GM21515 (cell line): ENCODE measurements at regions not wholly inside any gene's neighbourhood (a gene's known extent, or its start where the extent isn't known, plus 50 kb on each side); places are given as distances from the start of the nearest gene placed in this dataset.
"Not testable (repeated sequence)": the region's sequence is repeated elsewhere in the genome, so short reads cannot be mapped to it uniquely, and the experiment has no call there.

Source experiments
- ATAC-seq: cut with Tn5 transposase; IDR thresholded peaks from one replicate; pipeline ENCODE4 v1.9.1; 2021; ENCODE audit not compliant: unreplicated experiment

- no peak for ATAC-seq
Observed at GRCh38 chr17:71790791-71791190, 330.0 kb upstream of the SOX9 start.

GRCh38 chr17:71791311-71791710 is 329.5 kb upstream of the SOX9 start:
- ATAC-seq = no peak

DNA sequence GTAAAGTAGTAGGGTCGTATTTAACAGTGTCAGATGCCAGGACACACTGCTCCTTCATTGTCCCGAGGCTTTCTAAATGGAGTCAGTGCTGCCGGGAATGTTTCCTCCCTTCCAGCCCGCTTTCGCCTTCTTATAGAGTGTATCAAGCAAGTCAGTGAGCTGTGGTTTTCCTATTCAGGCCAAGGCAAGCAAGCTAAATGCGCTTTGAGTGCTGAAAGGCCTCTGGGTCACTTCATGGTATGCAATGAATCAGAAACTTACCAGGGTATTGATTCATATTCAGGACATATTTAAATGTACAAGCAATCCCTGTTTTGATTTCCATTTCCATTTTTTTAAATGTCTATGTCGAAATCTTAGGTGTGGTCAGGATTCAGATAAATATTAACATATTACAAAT is 327.9 kb upstream of the SOX9 start:
- no peak for ATAC-seq

GRCh38 chr17:71793518-71793917 is 327.3 kb upstream of the SOX9 start:
- no peak for ATAC-seq

DNA sequence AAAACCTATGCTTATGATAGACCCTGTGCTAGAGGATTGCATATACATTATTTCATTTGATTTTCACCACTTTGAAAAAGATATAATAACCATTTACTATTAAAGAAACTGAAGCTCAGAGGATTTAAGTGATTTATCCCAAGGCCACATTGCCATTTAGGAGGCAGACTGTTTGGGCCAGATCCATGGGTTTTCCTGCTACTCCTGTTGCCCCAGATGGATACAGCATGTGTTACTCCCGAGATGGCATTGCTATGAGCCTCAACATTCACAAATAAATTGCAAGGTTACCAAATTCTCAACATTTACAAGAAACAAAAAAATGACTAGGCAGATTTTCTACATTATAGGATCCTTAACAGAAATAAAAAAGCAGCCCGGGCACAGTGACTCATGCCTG is 322.1 kb upstream of the SOX9 start:
- ATAC-seq = no peak

DNA sequence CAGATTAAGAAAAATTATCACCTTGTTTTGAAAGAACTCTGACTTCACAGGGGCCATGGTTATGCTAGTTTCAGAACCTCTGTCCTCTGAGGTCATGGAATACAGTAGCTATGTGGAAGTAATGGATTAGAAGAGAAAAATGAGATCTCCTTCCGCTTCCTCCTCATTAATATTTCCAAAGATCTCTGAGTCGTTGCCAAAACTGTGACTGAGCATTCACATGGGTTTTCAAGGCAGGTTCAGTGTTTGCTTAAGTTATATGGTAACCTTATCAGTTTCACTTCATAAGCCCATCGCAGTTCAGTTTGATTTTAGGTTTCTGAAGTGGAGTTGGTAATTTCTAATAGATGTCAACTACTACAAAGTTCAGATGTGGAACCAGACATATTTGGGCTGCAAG is 321.2 kb upstream of the SOX9 start:
- no peak for ATAC-seq

- no peak for ATAC-seq
Observed at GRCh38 chr17:71801301-71801700, 319.5 kb upstream of the SOX9 start.

GRCh38 chr17:71802663-71803062 is 318.2 kb upstream of the SOX9 start:
- ATAC-seq = no peak

GRCh38 chr17:71803656-71804284 is 317.1 kb upstream of the SOX9 start:
- no peak for ATAC-seq

DNA sequence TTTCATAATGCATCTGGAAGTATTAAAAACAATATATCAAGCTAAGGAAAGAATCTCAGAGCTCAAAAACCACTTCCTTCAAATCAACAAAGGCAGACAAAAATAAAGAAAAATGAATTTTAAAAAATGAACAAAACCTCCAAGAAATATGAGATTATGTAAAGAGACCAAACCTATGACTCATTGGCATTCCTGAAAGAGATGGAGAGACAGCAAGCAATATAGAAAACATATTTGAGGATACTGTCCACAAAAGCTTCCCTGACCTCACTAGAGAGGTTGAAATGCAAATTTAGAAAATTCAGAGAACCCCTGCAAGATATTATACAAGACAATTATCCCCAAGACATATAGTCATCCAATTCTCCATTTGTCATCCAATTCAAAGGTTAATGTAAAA is 311.3 kb upstream of the SOX9 start:
- no peak for ATAC-seq

- ATAC-seq = not testable (repeated sequence)
Observed at GRCh38 chr17:71813861-71814260, 307.0 kb upstream of the SOX9 start.

GRCh38 chr17:71821511-71821910 is 299.3 kb upstream of the SOX9 start:
- no peak for ATAC-seq

GRCh38 chr17:71824671-71825070 is 296.1 kb upstream of the SOX9 start:
- ATAC-seq = no peak

DNA sequence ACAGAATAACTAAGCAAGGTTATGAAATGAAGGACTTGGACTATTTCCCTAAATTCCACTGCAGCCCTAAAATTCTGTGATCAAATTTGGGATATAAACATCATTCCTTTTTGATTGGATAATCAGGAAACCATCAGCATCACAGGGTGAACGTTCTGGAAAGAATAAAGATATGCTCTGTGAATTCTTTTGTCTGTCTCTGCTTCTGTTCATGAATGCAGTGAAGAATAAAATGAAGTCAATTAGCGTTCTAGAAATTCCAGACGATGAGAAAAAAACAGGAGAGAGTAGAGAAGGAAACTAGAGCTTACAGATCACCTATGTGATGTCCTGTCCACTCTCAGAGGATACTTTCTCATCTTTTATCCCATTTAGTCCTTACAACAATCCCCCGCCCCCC is 295.1 kb upstream of the SOX9 start:
- no peak for ATAC-seq

- no peak for ATAC-seq
Observed at GRCh38 chr17:71828182-71828596, 292.6 kb upstream of the SOX9 start.

GRCh38 chr17:71830866-71831265 is 290.0 kb upstream of the SOX9 start:
- ATAC-seq = no peak

DNA sequence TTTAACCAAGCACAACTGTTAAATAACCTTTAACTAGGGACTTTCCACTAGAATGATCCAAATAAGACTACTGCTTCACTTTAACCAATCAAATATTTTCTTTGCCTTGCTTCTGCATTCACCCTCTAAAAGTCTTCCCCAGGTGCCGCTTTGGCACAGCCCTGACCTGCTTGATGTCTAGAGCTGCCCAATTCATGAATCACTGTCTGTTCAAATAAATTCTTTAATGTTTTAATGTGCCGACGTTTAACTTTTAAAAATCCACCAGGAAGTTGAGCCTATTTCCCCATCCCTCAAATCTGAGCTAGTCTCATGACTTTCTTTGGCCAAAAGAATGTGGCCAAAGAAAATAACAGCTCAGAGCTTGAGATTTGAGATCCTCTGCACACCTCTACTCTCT is 277.8 kb upstream of the SOX9 start:
- ATAC-seq = no peak

- ATAC-seq = no peak
Observed at GRCh38 chr17:71845337-71845736, 275.5 kb upstream of the SOX9 start.

DNA sequence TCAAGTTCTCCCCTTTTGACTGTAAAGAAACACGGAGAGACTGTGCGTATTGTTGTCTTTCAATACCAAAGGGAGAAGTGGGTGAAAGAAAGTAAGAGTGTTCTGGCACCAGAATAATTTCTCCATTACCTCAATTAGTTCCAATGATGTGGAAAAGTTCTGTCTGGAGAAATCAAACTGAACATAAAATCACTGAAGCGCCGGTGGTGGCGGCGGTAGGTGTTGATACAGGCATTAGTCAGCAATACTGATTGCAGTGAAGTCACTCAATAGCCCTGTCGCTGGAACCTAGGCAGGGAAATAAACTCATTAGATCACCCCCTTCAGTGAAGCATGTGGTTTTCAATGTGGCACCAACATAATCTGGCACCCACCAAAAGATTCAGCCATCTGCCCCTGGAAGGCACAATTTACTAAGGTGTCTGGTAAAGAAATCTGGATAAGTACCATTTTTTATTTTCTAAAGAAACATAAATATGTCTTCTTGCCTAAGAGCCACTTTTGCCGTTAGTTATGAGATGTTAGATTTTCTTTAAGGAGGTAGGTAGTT is 274.2 kb upstream of the SOX9 start:
- ATAC-seq = no peak

DNA sequence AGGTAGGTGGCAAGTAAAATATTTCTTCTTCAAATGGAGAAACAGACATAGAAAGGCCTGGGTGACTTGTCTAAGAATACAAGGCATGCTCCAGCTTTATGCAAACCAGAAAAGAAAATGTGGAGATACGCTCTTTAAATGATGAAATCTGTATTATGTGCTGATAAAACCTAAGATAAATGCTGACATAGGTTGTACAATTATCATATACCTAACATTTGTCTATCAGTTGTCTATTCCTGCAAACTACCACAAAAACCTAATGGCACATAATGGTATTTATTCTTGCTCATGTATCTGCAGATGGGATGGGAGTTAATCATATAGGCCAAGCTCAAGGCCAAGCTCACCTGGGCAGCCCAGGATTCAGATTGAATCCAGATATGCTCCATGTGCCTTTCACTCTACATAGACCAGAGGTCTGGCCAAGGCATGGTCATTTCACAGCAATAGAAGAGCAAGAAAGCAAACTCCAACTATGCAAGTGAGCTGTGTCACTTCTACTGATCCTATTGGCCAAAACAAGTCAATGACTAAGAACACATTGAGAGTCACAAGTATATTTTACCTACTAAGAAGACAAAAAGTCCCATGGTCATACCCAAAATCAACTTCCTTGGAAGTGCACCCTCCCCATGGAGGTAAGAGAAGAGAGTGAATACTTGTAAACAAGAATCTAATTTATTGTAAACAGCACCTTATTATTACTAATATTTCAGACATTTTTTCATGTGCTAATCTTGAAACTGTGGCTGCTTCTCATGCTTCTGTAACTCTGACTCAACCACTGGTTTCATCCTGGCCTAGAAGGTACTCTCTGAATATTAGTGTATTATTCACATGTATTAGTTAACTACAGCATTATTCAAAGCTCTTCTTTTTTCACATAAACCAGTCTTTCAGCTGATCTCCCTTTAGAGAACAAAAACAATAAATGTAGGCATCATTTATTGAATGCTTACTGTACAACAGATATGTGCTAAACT is 270.7 kb upstream of the SOX9 start:
- no peak for ATAC-seq

DNA sequence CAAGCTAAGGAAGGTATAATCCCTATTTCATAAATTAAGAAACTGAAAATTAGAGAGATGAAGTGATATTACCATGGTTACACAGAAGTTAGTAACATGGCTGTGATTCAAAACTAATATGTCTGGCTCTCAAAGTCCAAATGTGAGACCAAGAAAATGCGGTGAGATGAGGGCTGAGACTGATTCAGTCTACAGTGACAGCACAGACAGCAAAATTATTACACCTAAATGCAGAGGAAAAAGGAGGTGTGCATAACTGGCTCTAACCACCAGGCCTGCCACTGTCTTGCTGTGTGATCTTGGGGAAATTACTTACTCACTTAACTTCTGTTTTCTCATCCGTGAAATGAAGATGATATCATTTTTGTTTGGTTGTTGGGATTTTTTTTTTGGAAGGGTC is 270.0 kb upstream of the SOX9 start:
- no peak for ATAC-seq

DNA sequence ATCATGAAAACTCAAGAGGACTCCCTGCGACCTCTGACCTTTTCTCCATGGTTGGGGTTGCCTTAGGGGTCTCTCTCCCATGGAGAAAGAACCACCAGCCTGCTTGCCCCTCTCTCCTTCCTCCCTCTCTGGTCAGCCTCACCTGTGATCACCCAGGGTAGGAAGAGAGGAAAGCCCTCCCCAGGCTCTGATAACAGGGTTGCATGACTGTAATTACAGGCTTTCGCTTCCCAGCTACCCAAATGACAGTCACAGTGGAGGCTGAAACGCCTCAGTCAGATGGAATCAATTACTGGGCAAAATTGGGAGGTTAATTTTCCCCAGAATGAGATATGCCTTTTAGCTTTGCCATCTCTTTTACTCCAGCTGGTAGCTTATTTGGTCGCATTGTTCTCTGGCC is 265.8 kb upstream of the SOX9 start:
- ATAC-seq = no peak
